ENCODE measurements at regions not wholly inside any gene's neighbourhood (a gene's known extent, or its start where the extent isn't known, plus 50 kb on each side); places are given as distances from the start of the nearest gene placed in this dataset.

GRCh38 chr11:115092516-115092915, 411.7 kb downstream of the CADM1 start:
- DNase-seq (no peak), ATAC-seq (no peak)
- BruUV-seq (replicated peaks): no TSS peak
- Histone ChIP-seq H3K4me2 (ENCODE audit: low read length) (no peak overlapping the region), H3K4me3 (ENCODE audit: low read length) (no peak overlapping the region), H3K27ac (ENCODE audit: low read length) (no peak overlapping the region), H3F3A (ENCODE audit: low read length, unreplicated experiment) (no peaks in the 10 kb centered on the region), H3K9me3 (ENCODE audit: low read length) (peaks cover 4% of the 10 kb centered on the region), H4K20me1 (ENCODE audit: low read length) (no peaks in the 10 kb centered on the region), H3K36me3 (ENCODE audit: low read depth, low read length) (no peaks in the 10 kb centered on the region), H3K9ac (ENCODE audit: low read length) (no peak overlapping the region), H3K9me2 (replicated peaks; ENCODE audit: low read length) (no peaks in the 10 kb centered on the region), H2AFZ (ENCODE audit: low read length) (no peak overlapping the region), H3K79me2 (ENCODE audit: low read length) (no peaks in the 10 kb centered on the region), H3K4me1 (ENCODE audit: insufficient read depth, low read length) (no peaks in the 10 kb centered on the region), H3K27me3 (ENCODE audit: low read length) (no peaks in the 10 kb centered on the region)
- intact Hi-C loops (cut with micrococcal nuclease): no loop called here
- TF ChIP-seq CTCF (conservative IDR thresholded peaks at IDR 0.05; ENCODE audit: low read depth, low read length) (no peak), EZH2phosphoT487 (IDR thresholded peaks at IDR 0.05; ENCODE audit: borderline replicate concordance, low read length) (no peak), EZH2 (IDR thresholded peaks at IDR 0.05; ENCODE audit: low read length, unreplicated experiment) (no peak)
- CTCF ChIA-PET: no interaction called here
- POLR2A ChIA-PET (ENCODE audit: unreplicated experiment): no interaction called here

GRCh38 chr11:115097796-115098408, 406.3 kb downstream of the CADM1 start:
- no TSS peak for BruUV-seq (replicated peaks)
- TF ChIP-seq CTCF (conservative IDR thresholded peaks at IDR 0.05; ENCODE audit: low read depth, low read length): no peak
- no peak for TF ChIP-seq EZH2 (IDR thresholded peaks at IDR 0.05; ENCODE audit: low read length, unreplicated experiment)
- TF ChIP-seq EZH2phosphoT487 (IDR thresholded peaks at IDR 0.05; ENCODE audit: borderline replicate concordance, low read length): no peak
- Histone ChIP-seq H3K9ac (ENCODE audit: low read length) (no peak overlapping the region), H2AFZ (ENCODE audit: low read length) (no peak overlapping the region), H3K4me2 (ENCODE audit: low read length) (no peak overlapping the region), H3F3A (ENCODE audit: low read length, unreplicated experiment) (no peaks in the 10 kb centered on the region), H3K4me1 (ENCODE audit: insufficient read depth, low read length) (no peaks in the 10 kb centered on the region), H3K79me2 (ENCODE audit: low read length) (no peaks in the 10 kb centered on the region), H3K9me3 (ENCODE audit: low read length) (peaks cover 13% of the 10 kb centered on the region; the same call in 1 of the 2 replicates), H4K20me1 (ENCODE audit: low read length) (no peaks in the 10 kb centered on the region), H3K4me3 (ENCODE audit: low read length) (no peak overlapping the region), H3K9me2 (replicated peaks; ENCODE audit: low read length) (no peaks in the 10 kb centered on the region), H3K36me3 (ENCODE audit: low read depth, low read length) (no peaks in the 10 kb centered on the region), H3K27me3 (ENCODE audit: low read length) (no peaks in the 10 kb centered on the region), H3K27ac (ENCODE audit: low read length) (no peak overlapping the region)
- POLR2A ChIA-PET (ENCODE audit: unreplicated experiment): no interaction called here
- no peak for ATAC-seq
- intact Hi-C loops (cut with micrococcal nuclease): no loop called here
- DNase-seq: no peak
- CTCF ChIA-PET: no interaction called here

GRCh38 chr11:115100706-115101105, 403.5 kb downstream of the CADM1 start:
- Histone ChIP-seq H4K20me1 (ENCODE audit: low read length) (no peaks in the 10 kb centered on the region), H3K4me3 (ENCODE audit: low read length) (no peak overlapping the region), H3K27ac (ENCODE audit: low read length) (no peak overlapping the region), H3K9ac (ENCODE audit: low read length) (no peak overlapping the region), H3K4me2 (ENCODE audit: low read length) (no peak overlapping the region), H3K4me1 (ENCODE audit: insufficient read depth, low read length) (no peaks in the 10 kb centered on the region), H3K9me2 (replicated peaks; ENCODE audit: low read length) (no peaks in the 10 kb centered on the region), H3K79me2 (ENCODE audit: low read length) (no peaks in the 10 kb centered on the region), H2AFZ (ENCODE audit: low read length) (no peak overlapping the region), H3F3A (ENCODE audit: low read length, unreplicated experiment) (no peaks in the 10 kb centered on the region), H3K27me3 (ENCODE audit: low read length) (no peaks in the 10 kb centered on the region), H3K9me3 (ENCODE audit: low read length) (peaks cover 9% of the 10 kb centered on the region; the same call in 1 of the 2 replicates), H3K36me3 (ENCODE audit: low read depth, low read length) (no peaks in the 10 kb centered on the region)
- intact Hi-C loops (cut with micrococcal nuclease): no loop called here
- no TSS peak for BruUV-seq (replicated peaks)
- POLR2A ChIA-PET (ENCODE audit: unreplicated experiment): no interaction called here
- CTCF ChIA-PET: no interaction called here
- no peak for TF ChIP-seq EZH2 (IDR thresholded peaks at IDR 0.05; ENCODE audit: low read length, unreplicated experiment)
- TF ChIP-seq CTCF (conservative IDR thresholded peaks at IDR 0.05; ENCODE audit: low read depth, low read length): no peak
- no peak for TF ChIP-seq EZH2phosphoT487 (IDR thresholded peaks at IDR 0.05; ENCODE audit: borderline replicate concordance, low read length)
- DNase-seq (no peak), ATAC-seq (no peak)

Data from PC-3 (cell line).